K562 (cell line): ENCODE measurements at regions not wholly inside any gene's neighbourhood (a gene's known extent, or its start where the extent isn't known, plus 50 kb on each side); places are given as distances from the start of the nearest gene placed in this dataset.

Experiments used
- ATAC-seq: fragments of 200-7000 bp; cut with Tn5 transposase; 3 replicates; pipeline ENCODE4 v1.9.1; 2020; ENCODE audit warnings: moderate library complexity
- BruUV-seq: library from RNA; stranded (reverse); fragments of 400-500 nt; replicated peaks from 2 replicates; lab custom pipeline; 2021; lab: Mats Ljungman, UMichigan
- CTCF ChIA-PET: fragments of 300-600 bp; formaldehyde crosslinking; extraction: SDS; loops from one replicate; lab custom pipeline; 2021; ENCODE audit warnings: low intra/inter-chr PET ratio; lab: Yijun Ruan, JAX
- POLR2A ChIA-PET: fragments of 300-600, 350-650 bp; sonication (Branson Sonifier 250); formaldehyde crosslinking; extraction: SDS; loops from one replicate; lab custom pipeline; 2021; ENCODE audit warnings: antibody characterized with exemption, inconsistent platforms; lab: Yijun Ruan, JAX
- DNase-seq, 4 experiments: peaks; one replicate each; pipeline versions ENCODE4 v3.0.0 to v3.0.0-alpha.2; 2011 to 2018; ENCODE audit warnings: low spot score in 3 of 4, mixed read lengths in 3 of 4; ENCODE audit errors: extremely low read depth in 1 of 4
- FAIRE-seq: peaks from 2 replicates; lab custom pipeline; 2011; peaks lifted over from hg19 to GRCh38; lab: Jason Lieb, UNC
- H2AFZ ChIP-seq: 2 replicates; pipeline ENCODE4 v1.6.0; 2011; ENCODE audit warnings: low read depth, low read length, control low read depth, inconsistent platforms
- H3K27ac ChIP-seq: fragments of 200-600 bp; 3 replicates; pipeline ENCODE4 v1.8.0; 2011; ENCODE audit warnings: low read depth, mild to moderate bottlenecking, control low read depth, inconsistent platforms, low read length, moderate library complexity, mixed read lengths; ENCODE audit errors: extremely low read depth
- H3K27me3 ChIP-seq, 2 experiments: fragments of 300-600 bp in 1 of 2; 2 replicates in 1 of 2; 3 replicates in 1 of 2; pipeline versions ENCODE4 v1.6.0 to v1.8.0; 2011; ENCODE audit warnings: inconsistent platforms in 2 of 2, low read length in 2 of 2, mild to moderate bottlenecking in 1 of 2, mixed read lengths in 1 of 2, moderate library complexity in 1 of 2; ENCODE audit not compliant: control insufficient read depth in 2 of 2, insufficient read depth in 2 of 2
- H3K36me3 ChIP-seq: fragments of 300-600 bp; 3 replicates; pipeline ENCODE4 v1.8.0; 2011; ENCODE audit warnings: mild to moderate bottlenecking, low read length, inconsistent platforms; ENCODE audit not compliant: control insufficient read depth, insufficient read depth
- H3K4me1 ChIP-seq, 2 experiments: fragments of 200-600 bp in 1 of 2; replicated peaks in 1 of 2; 2 replicates in 1 of 2; 3 replicates in 1 of 2; pipeline versions ENCODE4 v1.5.1 to v1.8.0; 2011; ENCODE audit warnings: inconsistent platforms in 2 of 2, low read length in 2 of 2, mild to moderate bottlenecking in 1 of 2, mixed read lengths in 1 of 2, moderate library complexity in 1 of 2; ENCODE audit not compliant: control insufficient read depth in 2 of 2, insufficient read depth in 2 of 2
- H3K4me2 ChIP-seq: 2 replicates; pipeline ENCODE4 v1.6.1; 2011; ENCODE audit warnings: low read length, control low read depth, inconsistent platforms, mixed read lengths; ENCODE audit not compliant: insufficient read depth
- H3K4me3 ChIP-seq: fragments of 200-600 bp; sonication (generic), shearing (Covaris generic); 2 replicates; pipeline ENCODE4 v1.5.1; 2016; ENCODE audit warnings: control low read depth, inconsistent platforms
- H3K79me2 ChIP-seq: fragments of 200-600 bp; 3 replicates; pipeline ENCODE4 v1.8.0; 2011; ENCODE audit warnings: low read length, inconsistent platforms; ENCODE audit not compliant: control insufficient read depth, insufficient read depth
- H3K9ac ChIP-seq, 2 experiments: 2 replicates each; pipeline versions ENCODE4 v1.6.0 to v1.6.1; 2011; ENCODE audit warnings: low read depth in 2 of 2, low read length in 2 of 2, control low read depth in 1 of 2, inconsistent platforms in 1 of 2, mild to moderate bottlenecking in 1 of 2, mixed read lengths in 1 of 2; ENCODE audit not compliant: insufficient read depth in 1 of 2
- H3K9me1 ChIP-seq: one replicate; pipeline ENCODE4 v1.6.0; 2011; ENCODE audit warnings: inconsistent platforms, mild to moderate bottlenecking, low read length, moderate library complexity; ENCODE audit not compliant: control insufficient read depth, insufficient read depth
- H3K9me3 ChIP-seq: replicated peaks from 2 replicates; pipeline ENCODE4 v1.5.1; 2011; ENCODE audit warnings: low read depth, low read length, inconsistent platforms; ENCODE audit not compliant: control insufficient read depth, insufficient read depth
- H4K20me1 ChIP-seq: replicated peaks from 2 replicates; pipeline ENCODE4 v1.6.1; 2011; ENCODE audit warnings: low read length, inconsistent platforms, mixed read lengths; ENCODE audit not compliant: control insufficient read depth, insufficient read depth
- ARHGAP35 ChIP-seq: fragments of 450-650 bp; IDR thresholded peaks from 2 replicates; pipeline ENCODE4 v1.6.1; 2018; ENCODE audit not compliant: partially characterized antibody
- BCL6 ChIP-seq: fragments of 250-450 bp; sonication (Bioruptor Pico); IDR thresholded peaks from 2 replicates; pipeline ENCODE4 v1.4.0; 2020
- CBX8 ChIP-seq: fragments of 200-600 bp; sonication (generic); IDR thresholded peaks from 2 replicates; pipeline ENCODE4 v1.6.1; 2012; ENCODE audit warnings: borderline replicate concordance, mixed run types, low read depth, mild to moderate bottlenecking, moderate library complexity, mixed read lengths, low read length, control low read depth, inconsistent platforms; ENCODE audit not compliant: poor library complexity, severe bottlenecking; ENCODE audit errors: extremely low read depth
- FOXO4 ChIP-seq: fragments of 450-650 bp; formaldehyde crosslinking; IDR thresholded peaks from 2 replicates; pipeline ENCODE4 v1.4.0; 2020; ENCODE audit warnings: mild to moderate bottlenecking, moderate library complexity
- MAFF ChIP-seq: IDR thresholded peaks from 2 replicates; pipeline ENCODE4 v1.6.1; 2012; ENCODE audit warnings: low read length, improper control_type of control experiment
- NFIC ChIP-seq: fragments of 450-650 bp; IDR thresholded peaks from 2 replicates; pipeline ENCODE4 v1.6.1; 2017; ENCODE audit warnings: mild to moderate bottlenecking, inconsistent platforms
- PHF21A ChIP-seq: fragments of 450-650 bp; IDR thresholded peaks from 2 replicates; pipeline ENCODE4 v1.6.1; 2017; ENCODE audit warnings: low read depth, borderline replicate concordance
- SREBF1 ChIP-seq: fragments of 150-350 bp; IDR thresholded peaks from 2 replicates; pipeline ENCODE4 v1.6.1; 2014; ENCODE audit warnings: antibody characterized with exemption, low read depth, low read length, borderline replicate concordance
- SRF ChIP-seq, 2 experiments: fragments of 250-450, 450-650 bp in 1 of 2; sonication (Bioruptor Pico) in 1 of 2; sonication (generic) in 1 of 2; formaldehyde crosslinking; IDR thresholded peaks; 2 replicates each; pipeline versions ENCODE4 v1.5.0 to v1.5.1; 2020 to 2022; ENCODE audit warnings: mild to moderate bottlenecking in 1 of 2, missing genetic modification reagents in 1 of 2
- ZKSCAN3 ChIP-seq: fragments of 250-450 bp; sonication (Bioruptor Pico); IDR thresholded peaks from 2 replicates; pipeline ENCODE4 v1.4.0; 2020
- ZZZ3 ChIP-seq: fragments of 450-650 bp; IDR thresholded peaks from 2 replicates; pipeline ENCODE4 v1.6.1; 2016; ENCODE audit warnings: antibody characterized with exemption, mild to moderate bottlenecking, moderate library complexity
- WGBS: fragments of 100-300 bp; shearing (Covaris generic); methylation state at CpG from one replicate; pipeline ENCODE4 v1.1.6; 2016; ENCODE audit warnings: low coverage, mixed read lengths; ENCODE audit not compliant: insufficient coverage; ENCODE audit errors: missing lambda C conversion rate; 5-methylcytosine and 5-hydroxymethylcytosine counted together
- in situ Hi-C: fragments of 300-500 bp; cut with MboI; formaldehyde crosslinking; loops from 4 replicates; pipeline ENCODE4 v1.15.0; 2018; ENCODE audit warnings: inconsistent platforms, mixed read lengths
- intact Hi-C: fragments of 100-400 bp; cut with micrococcal nuclease; formaldehyde crosslinking; loops from 2 replicates; pipeline ENCODE4 v1.14.2; 2022

- BruUV-seq = no TSS peak
- WGBS = 0% methylated on average over 5 of the region's 5 CpGs
- H3K9ac ChIP-seq = no peak overlapping the region
- TF ChIP-seq ZZZ3 (no peak), SRF (CRISPR knock-in tag; IDR thresholded peaks at IDR 0.05) (no peak), FOXO4 (CRISPR knock-in tag) (no peak), ARHGAP35 (no peak), CBX8 (no peak), PHF21A (no peak), MAFF (no peak), SREBF1 (no peak), NFIC (no peak), BCL6 (no peak), ZKSCAN3 (CRISPR knock-in tag) (no peak)
- no peaks in the 10 kb centered on the region for H3K36me3 ChIP-seq
- no peak for FAIRE-seq
- POLR2A ChIA-PET = no interaction called here
- no peak overlapping the region for H3K4me3 ChIP-seq
- intact Hi-C loops (no loop called here), in situ Hi-C loops (no loop called here)
- CTCF ChIA-PET = no interaction called here
- H3K79me2 ChIP-seq = no peaks in the 10 kb centered on the region
- no peaks in the 10 kb centered on the region for H3K4me1 ChIP-seq
- no peak for DNase-seq
- no peak for ATAC-seq
- no peak overlapping the region for H3K27ac ChIP-seq
- no peaks in the 10 kb centered on the region for H3K27me3 ChIP-seq
- H4K20me1 ChIP-seq = no peaks in the 10 kb centered on the region
- H3K4me2 ChIP-seq = no peak overlapping the region
- H3K9me1 ChIP-seq = no peaks in the 10 kb centered on the region
- no peak overlapping the region for H2AFZ ChIP-seq
- H3K9me3 ChIP-seq = no peaks in the 10 kb centered on the region
These were observed 185.6 kb downstream of the DMAC1 start for GRCh38 chr9:7613931-7614330.
